NCI-H774 (cell line): ENCODE measurements at regions not wholly inside any gene's neighbourhood (a gene's known extent, or its start where the extent isn't known, plus 50 kb on each side); places are given as distances from the start of the nearest gene placed in this dataset.

Source experiments
- DNase-seq: peaks from one replicate; lab custom pipeline; 2025; lab: John Stamatoyannopoulos, UW

GRCh38 chr20:4556781-4557180 is 129.5 kb upstream of the PRNP start:
- DNase-seq: no peak

DNA sequence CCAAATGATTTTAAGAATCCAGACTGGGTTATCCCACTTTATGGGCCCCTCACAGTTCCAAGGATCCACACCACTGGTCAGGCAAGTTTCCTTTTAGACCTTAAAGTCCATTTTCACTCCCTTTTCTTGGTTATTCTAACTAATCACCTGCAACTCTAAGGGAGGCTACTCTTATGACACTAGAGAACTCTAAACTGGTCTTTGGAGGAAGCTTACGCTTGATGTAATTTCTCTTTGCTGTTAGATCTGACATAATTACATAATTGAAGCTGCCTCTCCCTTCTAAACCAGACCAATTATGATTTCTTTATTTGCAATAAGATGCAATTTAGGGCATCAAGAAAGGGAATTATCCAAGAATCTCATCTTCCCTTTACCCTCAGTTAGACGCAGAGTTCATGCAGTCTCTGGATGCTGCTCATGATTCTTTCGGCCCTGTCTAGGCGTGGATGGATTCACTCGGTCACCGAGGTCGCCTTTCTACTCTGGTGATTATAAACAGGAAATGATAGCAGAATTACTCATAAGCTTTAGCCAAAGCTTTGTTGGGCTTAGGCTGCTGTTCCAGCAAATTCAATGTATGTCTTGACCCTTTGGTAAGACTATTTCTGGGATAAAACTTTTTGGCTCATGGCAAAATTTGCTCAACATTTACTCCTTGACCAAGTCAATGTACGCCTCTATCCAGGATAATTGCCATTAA is 130.9 kb upstream of the PRNP start:
- DNase-seq: no peak

DNA sequence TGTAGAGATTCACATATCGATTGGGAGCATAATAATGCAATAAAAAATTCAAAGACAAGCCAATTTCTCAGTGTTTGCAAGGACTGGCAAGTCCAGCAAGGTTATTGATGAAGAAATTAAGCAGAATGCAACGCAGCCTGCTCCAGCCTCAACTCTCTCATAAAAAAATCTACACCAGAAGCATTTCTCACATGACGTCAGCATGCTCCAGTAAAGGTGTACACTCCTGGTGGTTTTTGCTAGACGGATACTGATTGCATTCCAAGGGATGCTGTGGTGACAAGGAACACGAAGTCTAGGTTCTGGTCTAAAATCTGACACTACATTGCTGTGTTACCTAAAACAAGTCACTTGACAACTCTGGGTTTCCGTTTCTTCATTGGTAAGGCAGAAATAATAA is 131.9 kb upstream of the PRNP start:
- DNase-seq: no peak

GRCh38 chr20:4552075-4552640 is 134.1 kb upstream of the PRNP start:
- DNase-seq: no peak

DNA sequence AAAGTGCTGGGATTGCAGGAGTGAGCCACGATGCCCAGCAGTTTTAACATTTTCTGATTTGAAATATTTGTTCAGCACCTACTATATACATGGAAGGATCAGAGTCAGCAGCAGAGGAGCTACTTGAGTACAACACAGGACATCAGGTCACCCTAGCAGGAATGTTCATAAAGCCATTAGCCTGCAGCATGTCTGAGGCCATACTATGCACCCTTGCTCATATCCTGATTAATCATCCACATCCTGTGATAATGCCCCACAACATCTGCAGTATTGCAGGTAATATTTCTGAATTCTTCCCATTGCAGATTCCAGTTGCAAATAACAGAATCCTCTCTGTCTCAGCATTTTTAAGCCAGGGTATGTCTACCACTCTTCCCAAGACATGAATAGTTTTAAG is 135.5 kb upstream of the PRNP start:
- DNase-seq: no peak

- no peak for DNase-seq
Measured at GRCh38 chr20:4549711-4550259, 136.5 kb upstream of the PRNP start.

- DNase-seq: no peak
Measured at GRCh38 chr20:4548552-4548951, 137.7 kb upstream of the PRNP start.

DNA sequence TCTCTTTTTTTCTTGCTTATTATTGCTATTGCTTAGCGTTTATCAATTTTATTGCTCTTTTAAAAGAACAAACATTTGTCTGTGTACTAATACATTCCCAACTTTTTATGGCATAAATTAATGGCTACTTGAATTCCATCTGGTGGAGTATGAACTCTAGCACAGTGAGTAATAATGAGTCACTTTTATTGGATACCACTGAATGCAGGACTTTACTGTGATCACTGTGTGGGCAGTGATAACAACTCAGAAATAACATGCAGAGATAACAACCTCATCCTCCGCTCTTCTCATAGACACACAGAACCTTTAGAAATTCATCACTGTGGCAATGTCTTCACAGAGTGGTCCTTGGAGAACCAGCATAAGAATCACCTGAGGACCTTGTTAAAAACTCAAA is 139.5 kb upstream of the PRNP start:
- DNase-seq: no peak

- no peak for DNase-seq
Measured at GRCh38 chr20:4546342-4546741, 139.9 kb upstream of the PRNP start.

- no peak for DNase-seq
Measured at GRCh38 chr20:4545526-4545925, 140.7 kb upstream of the PRNP start.

- no peak for DNase-seq
Measured at GRCh38 chr20:4544765-4545164, 141.5 kb upstream of the PRNP start.

DNA sequence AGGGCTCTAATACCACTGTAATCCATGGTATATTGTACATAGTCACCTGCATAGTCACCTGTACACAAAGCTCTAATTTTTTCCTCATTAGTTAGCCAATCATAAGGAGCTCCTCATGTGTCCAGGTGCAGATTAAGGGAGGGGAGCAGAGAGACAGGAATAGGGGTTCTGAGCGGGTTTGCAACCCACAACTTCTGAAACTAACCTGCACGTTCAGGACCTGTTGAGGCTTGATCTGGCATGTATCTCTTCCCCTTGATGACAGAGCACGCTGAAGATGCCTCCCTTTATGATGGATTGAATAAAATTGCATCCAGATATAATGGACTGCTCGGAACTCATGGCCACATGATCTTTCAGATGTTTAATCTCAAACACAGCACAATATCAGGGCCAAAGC is 144.0 kb upstream of the PRNP start:
- no peak for DNase-seq

DNA sequence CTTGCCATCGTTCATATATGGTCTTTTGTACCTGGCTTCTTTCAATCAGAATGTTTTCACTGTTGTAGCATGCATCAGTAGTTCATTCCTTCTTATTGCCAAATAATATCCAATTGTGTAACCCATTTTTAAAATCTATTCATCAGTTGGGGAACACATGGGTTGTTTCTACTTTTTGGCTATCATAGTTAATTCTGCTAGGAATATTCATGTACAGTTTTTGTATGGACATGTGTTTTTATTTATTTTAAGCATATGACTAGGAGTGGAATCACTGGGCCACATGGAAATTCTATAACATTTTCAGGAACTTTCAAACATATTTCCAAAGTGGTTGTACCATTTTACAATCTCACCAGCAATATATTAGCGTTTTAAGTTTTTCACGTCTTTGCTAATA is 151.9 kb upstream of the PRNP start:
- DNase-seq: no peak

DNA sequence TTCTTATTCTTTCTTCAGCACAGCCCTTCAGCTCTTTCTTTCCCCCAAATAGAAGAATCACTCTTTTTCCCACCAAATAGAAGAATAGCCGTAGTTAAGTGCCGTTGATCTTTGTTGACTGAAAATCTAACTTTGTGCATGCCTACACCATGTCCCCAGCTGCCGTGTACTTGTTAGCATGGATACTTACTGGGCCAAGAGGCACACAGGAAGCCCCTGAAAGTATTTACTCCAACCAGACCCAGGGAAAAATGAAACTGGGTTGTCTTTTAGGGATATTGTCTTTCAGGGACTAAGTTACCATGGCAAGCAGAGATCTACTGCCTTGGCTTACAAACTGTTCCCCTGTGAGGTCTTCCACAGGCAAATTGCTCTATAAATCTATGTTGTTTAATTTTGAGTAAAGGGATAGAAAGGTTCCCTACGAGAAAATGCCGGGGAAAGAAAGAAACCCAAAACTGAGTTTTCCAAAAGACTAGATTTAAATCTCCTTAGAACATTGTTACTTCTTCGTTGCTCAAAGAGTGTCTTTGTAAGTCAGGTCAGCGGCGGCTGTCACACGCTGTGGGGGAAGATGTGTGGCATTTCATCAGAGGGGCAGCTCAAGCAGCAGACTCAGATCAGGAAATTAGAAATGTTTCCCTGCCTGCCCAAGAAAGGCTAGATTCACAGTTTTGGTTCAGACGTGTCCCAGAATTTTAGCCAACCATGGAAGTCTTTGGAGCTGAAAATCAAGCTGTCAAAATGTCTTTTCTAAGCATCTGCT is 152.7 kb upstream of the PRNP start:
- no peak for DNase-seq

GRCh38 chr20:4532772-4533171 is 153.5 kb upstream of the PRNP start:
- no peak for DNase-seq

DNA sequence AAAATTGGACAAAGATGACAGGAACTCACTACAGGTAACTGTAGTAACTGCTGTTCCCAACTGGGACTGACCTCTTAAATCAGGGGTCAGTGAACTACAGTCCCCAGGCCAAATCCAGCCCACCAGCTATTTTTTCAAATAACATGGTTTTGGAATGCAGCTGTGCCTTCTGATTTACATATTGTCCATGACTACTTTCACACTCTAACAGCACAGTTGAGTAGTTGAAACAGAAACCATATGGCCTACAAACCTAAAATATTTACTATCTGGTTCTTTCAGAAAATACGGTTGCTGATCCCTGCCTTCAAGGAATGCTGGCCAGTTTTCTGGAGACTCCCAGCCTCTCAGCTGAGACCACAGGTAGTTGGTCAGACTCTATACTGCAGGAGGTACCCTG is 161.5 kb upstream of the PRNP start:
- DNase-seq: no peak

DNA sequence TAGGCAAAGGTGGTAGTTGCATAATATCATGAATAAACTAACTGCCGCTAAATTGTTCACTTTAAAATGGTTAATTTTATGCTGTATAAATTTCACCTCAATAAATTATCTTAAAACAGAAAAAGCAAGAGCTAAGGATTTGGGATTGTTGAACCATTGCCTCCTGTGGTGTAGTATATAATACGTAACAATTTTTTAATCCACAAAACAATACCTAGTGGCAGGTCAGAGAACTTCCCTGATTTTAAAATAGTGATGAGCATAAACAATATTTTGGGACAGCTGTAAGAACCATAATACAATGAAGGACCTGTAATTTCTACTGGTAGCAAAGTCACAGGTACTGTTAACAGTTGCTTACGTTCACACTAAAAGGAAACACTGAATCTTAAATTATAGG is 161.9 kb upstream of the PRNP start:
- DNase-seq: no peak

- DNase-seq: no peak
Measured at GRCh38 chr20:4522310-4522709, 163.9 kb upstream of the PRNP start.

DNA sequence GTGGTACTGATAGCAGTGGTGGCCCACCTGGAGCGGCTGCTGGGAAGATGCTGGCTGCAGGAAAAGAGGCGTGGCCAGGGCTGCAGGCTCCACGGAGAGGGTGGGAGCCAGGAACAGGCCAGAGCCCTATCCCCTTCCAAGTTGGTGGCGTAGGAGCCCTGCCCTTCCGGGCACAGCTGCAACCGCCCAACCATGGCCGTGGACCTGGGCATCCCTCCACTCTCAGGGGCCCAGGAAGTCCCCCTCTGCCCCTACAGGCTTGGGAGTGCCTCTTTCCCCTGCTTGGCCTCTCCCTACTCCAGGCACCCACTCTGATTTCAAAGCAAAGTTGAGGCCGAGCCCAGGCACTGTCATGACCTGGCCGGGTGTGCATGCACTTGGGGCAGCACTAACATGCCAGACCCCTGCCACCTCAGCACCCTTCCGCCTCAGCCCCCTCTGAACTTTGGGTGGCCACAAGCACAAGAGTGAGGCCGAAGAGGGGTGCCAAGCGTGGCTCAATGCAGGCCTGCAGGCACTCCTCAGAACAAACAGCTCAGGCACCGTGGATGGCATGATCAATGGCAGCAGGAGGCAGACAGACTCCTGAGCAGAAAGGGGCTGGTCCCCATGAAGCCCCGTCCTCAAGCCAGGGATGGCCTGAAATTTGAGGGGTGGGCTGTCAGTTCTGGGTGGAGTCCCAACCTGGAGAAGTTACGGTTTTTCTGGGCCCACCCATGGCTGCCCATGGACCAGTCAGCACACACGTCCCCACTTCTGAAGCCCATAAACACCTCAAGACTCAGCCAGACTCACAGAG is 164.9 kb upstream of the PRNP start:
- no peak for DNase-seq

GRCh38 chr20:4519534-4519933 is 166.7 kb upstream of the PRNP start:
- DNase-seq: no peak

- DNase-seq: no peak
Measured at GRCh38 chr20:4516876-4517275, 169.4 kb upstream of the PRNP start.

- no peak for DNase-seq
Measured at GRCh38 chr20:4513720-4514119, 172.5 kb upstream of the PRNP start.
